ENCODE measurements at regions not wholly inside any gene's neighbourhood (a gene's known extent, or its start where the extent isn't known, plus 50 kb on each side); places are given as distances from the start of the nearest gene placed in this dataset.

- TF ChIP-seq CTCF (IDR thresholded peaks at IDR 0.05; ENCODE audit: unreplicated experiment) = no peak
- Mint-ChIP-seq H3K27me3 (ENCODE audit: unreplicated experiment) (peaks cover 2% of the 10 kb centered on the region), H3K4me3 (ENCODE audit: unreplicated experiment) (no peak overlapping the region), H3K9me3 (ENCODE audit: unreplicated experiment) (no peaks in the 10 kb centered on the region), H3K4me1 (ENCODE audit: unreplicated experiment) (no peaks in the 10 kb centered on the region), H3K36me3 (ENCODE audit: low read depth, unreplicated experiment) (no peaks in the 10 kb centered on the region), H3K27ac (ENCODE audit: unreplicated experiment) (no peak overlapping the region)
- no peak for DNase-seq (ENCODE audit: low spot score)
Observed at GRCh38 chr2:126467367-126468054, 188.4 kb upstream of the GYPC start.

GRCh38 chr2:126475031-126475430 lies 180.9 kb upstream of the GYPC start:
- Mint-ChIP-seq H3K36me3 (ENCODE audit: low read depth, unreplicated experiment) (no peaks in the 10 kb centered on the region), H3K27ac (ENCODE audit: unreplicated experiment) (no peak overlapping the region), H3K4me3 (ENCODE audit: unreplicated experiment) (no peak overlapping the region), H3K9me3 (ENCODE audit: unreplicated experiment) (no peaks in the 10 kb centered on the region), H3K4me1 (ENCODE audit: unreplicated experiment) (no peaks in the 10 kb centered on the region), H3K27me3 (ENCODE audit: unreplicated experiment) (peaks cover 2% of the 10 kb centered on the region)
- no peak for DNase-seq (ENCODE audit: low spot score)
- no peak for TF ChIP-seq CTCF (IDR thresholded peaks at IDR 0.05; ENCODE audit: unreplicated experiment)

GRCh38 chr2:126476691-126477090 lies 179.3 kb upstream of the GYPC start:
- H3K4me3 Mint-ChIP-seq (ENCODE audit: unreplicated experiment) = no peak overlapping the region
- H3K9me3 Mint-ChIP-seq (ENCODE audit: unreplicated experiment) = no peaks in the 10 kb centered on the region
- no peaks in the 10 kb centered on the region for H3K36me3 Mint-ChIP-seq (ENCODE audit: low read depth, unreplicated experiment)

GRCh38 chr2:126480033-126480432 lies 175.9 kb upstream of the GYPC start:
- Mint-ChIP-seq H3K27ac (ENCODE audit: unreplicated experiment) (no peak overlapping the region), H3K27me3 (ENCODE audit: unreplicated experiment) (no peaks in the 10 kb centered on the region), H3K9me3 (ENCODE audit: unreplicated experiment) (no peaks in the 10 kb centered on the region), H3K4me3 (ENCODE audit: unreplicated experiment) (no peak overlapping the region), H3K4me1 (ENCODE audit: unreplicated experiment) (no peaks in the 10 kb centered on the region), H3K36me3 (ENCODE audit: low read depth, unreplicated experiment) (no peaks in the 10 kb centered on the region)
- TF ChIP-seq CTCF (IDR thresholded peaks at IDR 0.05; ENCODE audit: unreplicated experiment) = no peak
- DNase-seq (ENCODE audit: low spot score) = no peak

More at GRCh38 chr2:126476691-126477090, 179.3 kb upstream of the GYPC start:
- Mint-ChIP-seq H3K27ac (ENCODE audit: unreplicated experiment) (no peak overlapping the region), H3K27me3 (ENCODE audit: unreplicated experiment) (no peaks in the 10 kb centered on the region), H3K4me1 (ENCODE audit: unreplicated experiment) (no peaks in the 10 kb centered on the region)
- no peak for TF ChIP-seq CTCF (IDR thresholded peaks at IDR 0.05; ENCODE audit: unreplicated experiment)
- no peak for DNase-seq (ENCODE audit: low spot score)

- no peak for TF ChIP-seq CTCF (IDR thresholded peaks at IDR 0.05; ENCODE audit: unreplicated experiment)
- Mint-ChIP-seq H3K4me3 (ENCODE audit: unreplicated experiment) (no peak overlapping the region), H3K36me3 (ENCODE audit: low read depth, unreplicated experiment) (no peaks in the 10 kb centered on the region), H3K27me3 (ENCODE audit: unreplicated experiment) (no peaks in the 10 kb centered on the region), H3K27ac (ENCODE audit: unreplicated experiment) (no peak overlapping the region), H3K9me3 (ENCODE audit: unreplicated experiment) (no peaks in the 10 kb centered on the region), H3K4me1 (ENCODE audit: unreplicated experiment) (no peaks in the 10 kb centered on the region)
- no peak for DNase-seq (ENCODE audit: low spot score)
Observed at GRCh38 chr2:126482582-126483464, 173.1 kb upstream of the GYPC start.

Data from endothelial cell (in vitro differentiated cells).